Adrenal gland (tissue), 5 donors: ENCODE measurements at regions not wholly inside any gene's neighbourhood (a gene's known extent, or its start where the extent isn't known, plus 50 kb on each side); places are given as distances from the start of the nearest gene placed in this dataset.

Experiments
- POLR2A ChIP-seq, 2 donors: fragments of 450-650 bp; IDR thresholded peaks; one replicate each; pipeline ENCODE4 v1.6.1; 2017; ENCODE audit warnings: antibody characterized with exemption in 2 of 2, mild to moderate bottlenecking in 2 of 2, moderate library complexity in 1 of 2
- TF ChIP-seq, protein P1 (sequence below), 6 experiments: fragments of 450-650 bp in 4 of 6; fragments of 200-600 bp in 2 of 6; sonication (generic) in 1 of 6; IDR thresholded peaks; 1 replicate in 5 of 6; 2 replicates in 1 of 6; pipeline versions ENCODE4 v1.5.1 to v1.8.0; 2016 to 2021; ENCODE audit warnings: antibody characterized with exemption in 6 of 6, mild to moderate bottlenecking in 2 of 6, moderate library complexity in 1 of 6
- donor health status: DM: no; HTN: no; CAD: no.

DNA sequence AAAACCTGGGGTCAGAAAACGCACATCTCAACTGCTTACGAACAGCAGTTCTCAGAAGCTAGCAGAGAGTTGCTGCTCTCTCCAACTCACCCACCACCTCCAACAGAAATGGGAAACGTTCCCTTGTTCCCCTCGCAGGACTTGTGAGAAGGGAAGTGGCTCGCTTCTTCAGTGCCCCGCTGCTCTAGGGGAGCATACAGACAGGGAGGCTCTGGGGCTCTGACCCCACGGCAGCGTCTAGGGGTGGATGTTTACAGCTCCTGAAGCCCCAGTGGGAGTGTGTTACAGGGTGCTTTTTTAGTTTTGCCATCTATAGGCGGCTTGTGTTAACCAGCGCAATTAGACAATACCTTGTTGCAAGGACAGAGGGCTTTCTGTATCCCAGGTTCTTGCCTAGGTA is 267.7 kb upstream of the ACTBL2 start:
- TF ChIP-seq, protein P1, sequence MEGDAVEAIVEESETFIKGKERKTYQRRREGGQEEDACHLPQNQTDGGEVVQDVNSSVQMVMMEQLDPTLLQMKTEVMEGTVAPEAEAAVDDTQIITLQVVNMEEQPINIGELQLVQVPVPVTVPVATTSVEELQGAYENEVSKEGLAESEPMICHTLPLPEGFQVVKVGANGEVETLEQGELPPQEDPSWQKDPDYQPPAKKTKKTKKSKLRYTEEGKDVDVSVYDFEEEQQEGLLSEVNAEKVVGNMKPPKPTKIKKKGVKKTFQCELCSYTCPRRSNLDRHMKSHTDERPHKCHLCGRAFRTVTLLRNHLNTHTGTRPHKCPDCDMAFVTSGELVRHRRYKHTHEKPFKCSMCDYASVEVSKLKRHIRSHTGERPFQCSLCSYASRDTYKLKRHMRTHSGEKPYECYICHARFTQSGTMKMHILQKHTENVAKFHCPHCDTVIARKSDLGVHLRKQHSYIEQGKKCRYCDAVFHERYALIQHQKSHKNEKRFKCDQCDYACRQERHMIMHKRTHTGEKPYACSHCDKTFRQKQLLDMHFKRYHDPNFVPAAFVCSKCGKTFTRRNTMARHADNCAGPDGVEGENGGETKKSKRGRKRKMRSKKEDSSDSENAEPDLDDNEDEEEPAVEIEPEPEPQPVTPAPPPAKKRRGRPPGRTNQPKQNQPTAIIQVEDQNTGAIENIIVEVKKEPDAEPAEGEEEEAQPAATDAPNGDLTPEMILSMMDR (IDR thresholded peaks at IDR 0.05): no peak
- no peak for TF ChIP-seq POLR2A (IDR thresholded peaks at IDR 0.05)
